ENCODE measurements at regions not wholly inside any gene's neighbourhood (a gene's known extent, or its start where the extent isn't known, plus 50 kb on each side); places are given as distances from the start of the nearest gene placed in this dataset.

- Histone ChIP-seq H2BK20ac (ENCODE audit: low read depth, low read length, poor library complexity, severe bottlenecking) (no peak overlapping the region), H3T11ph (ENCODE audit: low read length) (no peak overlapping the region), H3K27ac (ENCODE audit: insufficient read length, low read depth, low read length) (no peak overlapping the region), H4K8ac (replicated peaks; ENCODE audit: insufficient read length, low read depth, low read length) (no peak overlapping the region), H3K18ac (ENCODE audit: insufficient read length, low read depth, low read length) (no peak overlapping the region), H2BK120ac (ENCODE audit: low read depth, low read length, poor library complexity, severe bottlenecking) (no peak overlapping the region), H3K9me3 (ENCODE audit: control insufficient read depth, low read depth, low read length) (no peaks in the 10 kb centered on the region), H2BK15ac (ENCODE audit: low read depth, low read length) (no peak overlapping the region), H3K14ac (ENCODE audit: insufficient read depth, low read length) (no peak overlapping the region), H4K91ac (ENCODE audit: insufficient read length, low read depth, low read length) (no peak overlapping the region), H3K79me2 (ENCODE audit: insufficient read depth, low read length) (no peaks in the 10 kb centered on the region), H3K4me1 (ENCODE audit: insufficient read depth, low read length) (no peaks in the 10 kb centered on the region), H3K56ac (ENCODE audit: insufficient read length, low read depth, low read length) (no peak overlapping the region), H3K4ac (ENCODE audit: low read depth, low read length) (no peak overlapping the region), H3K27me3 (ENCODE audit: insufficient read depth, low read length) (no peaks in the 10 kb centered on the region), H2AFZ (ENCODE audit: low read length) (no peak overlapping the region), H3K79me1 (ENCODE audit: insufficient read depth, low read depth, low read length, poor library complexity, severe bottlenecking) (no peaks in the 10 kb centered on the region), H2BK12ac (ENCODE audit: insufficient read length, low read depth, low read length) (no peak overlapping the region), H2AK5ac (ENCODE audit: insufficient read length, low read length) (no peak overlapping the region), H4K5ac (ENCODE audit: insufficient read length, low read depth, low read length) (no peak overlapping the region), H4K20me1 (ENCODE audit: control insufficient read depth, insufficient read depth, insufficient read length) (no peaks in the 10 kb centered on the region), H3K4me2 (ENCODE audit: insufficient read depth, insufficient read length, low read length) (no peak overlapping the region), H3K9ac (ENCODE audit: extremely low read depth, insufficient read length, low read length) (no peak overlapping the region), H2BK5ac (ENCODE audit: insufficient read length, low read length) (no peak overlapping the region), H3K23me2 (ENCODE audit: insufficient read length, low read depth, low read length, poor library complexity, severe bottlenecking) (no peaks in the 10 kb centered on the region), H3K23ac (ENCODE audit: insufficient read length, low read depth, low read length) (no peak overlapping the region)
- Mint-ChIP-seq H3K4me1 (peaks cover 8 to 12% of the 10 kb centered on the region in 2 experiments), H3K27me3 (ENCODE audit: low read depth) (no peaks in the 10 kb centered on the region; the same call in 1 of the 2 replicates), H3K4me3 (no peak overlapping the region), H3K9me3 (no peaks in the 10 kb centered on the region), H3K36me3 (ENCODE audit: insufficient read depth in 1 of 3, low read depth in 3 of 3) (no peaks in the 10 kb centered on the region), H3K27ac (no peak overlapping the region)
- TF ChIP-seq CTCF (conservative IDR thresholded peaks at IDR 0.05) = no peak
- WGBS (ENCODE audit: extremely low coverage, insufficient read length, low lambda C conversion rate) = 100% methylated on average over 1 of the region's 4 CpGs
- DNase-seq = no peak
These were observed 135.8 kb upstream of the SH3BP4 start for GRCh38 chr2:234816056-234816455.
